ENCODE measurements at regions not wholly inside any gene's neighbourhood (a gene's known extent, or its start where the extent isn't known, plus 50 kb on each side); places are given as distances from the start of the nearest gene placed in this dataset.

GRCh38 chr10:8133146-8133545 lies 78.7 kb downstream of the GATA3 start:
- DNase-seq (ENCODE audit: low spot score): no peak
- TF ChIP-seq JUND (IDR thresholded peaks at IDR 0.05) (no peak), ZBTB33 (IDR thresholded peaks at IDR 0.05) (no peak), EGR1 (IDR thresholded peaks at IDR 0.05; ENCODE audit: low read depth in 2 of 2) (no peak), GABPA (IDR thresholded peaks at IDR 0.05 in 1 of 2, conservative IDR thresholded peaks at IDR 0.05 in 1 of 2) (no peak), NR2F2 (IDR thresholded peaks at IDR 0.05) (no peak), RAD21 (IDR thresholded peaks at IDR 0.05) (no peak), FOXA2 (IDR thresholded peaks at IDR 0.05) (no peak)
- Histone ChIP-seq H3K4me1 (ENCODE audit: control insufficient read depth in 4 of 4, insufficient read depth in 4 of 4, low read length in 3 of 4) (no peaks in the 10 kb centered on the region), H3K9ac (ENCODE audit: low read depth in 1 of 2, low read length in 2 of 2) (no peak overlapping the region), H3K9me3 (ENCODE audit: control insufficient read depth in 4 of 4, low read length in 3 of 4) (peaks cover 0 to 2% (median 0%) of the 10 kb centered on the region in 4 donors), H3K27ac (ENCODE audit: low read depth in 1 of 2, low read length in 2 of 2) (no peak overlapping the region), H3K4me3 (ENCODE audit: low read depth in 1 of 3, low read length in 3 of 3) (no peak overlapping the region), H3K27me3 (ENCODE audit: control insufficient read depth in 4 of 4, insufficient read depth in 4 of 4, low read length in 3 of 4) (peaks cover 0 to 5% (median 0%) of the 10 kb centered on the region in 4 donors), H3K36me3 (ENCODE audit: control insufficient read depth in 4 of 4, insufficient read depth in 3 of 4, low read depth in 1 of 4, low read length in 3 of 4) (no peaks in the 10 kb centered on the region)
- 71% methylated on average over 8 of the region's 8 CpGs for WGBS

GRCh38 chr10:8136736-8137135 lies 82.2 kb downstream of the GATA3 start:
- no peak for TF ChIP-seq TAF1 (conservative IDR thresholded peaks at IDR 0.05)
- no peak for TF ChIP-seq GABPA (IDR thresholded peaks at IDR 0.05 in 1 of 2, conservative IDR thresholded peaks at IDR 0.05 in 1 of 2)
- TF ChIP-seq SP1 (IDR thresholded peaks at IDR 0.05): no peak
- TF ChIP-seq NR2F2 (IDR thresholded peaks at IDR 0.05): no peak
- TF ChIP-seq, protein P1, sequence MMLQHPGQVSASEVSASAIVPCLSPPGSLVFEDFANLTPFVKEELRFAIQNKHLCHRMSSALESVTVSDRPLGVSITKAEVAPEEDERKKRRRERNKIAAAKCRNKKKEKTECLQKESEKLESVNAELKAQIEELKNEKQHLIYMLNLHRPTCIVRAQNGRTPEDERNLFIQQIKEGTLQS (IDR thresholded peaks at IDR 0.05): no peak
- TF ChIP-seq REST (IDR thresholded peaks at IDR 0.05): no peak
- no peak for TF ChIP-seq JUND (IDR thresholded peaks at IDR 0.05)
- TF ChIP-seq, protein P2, sequence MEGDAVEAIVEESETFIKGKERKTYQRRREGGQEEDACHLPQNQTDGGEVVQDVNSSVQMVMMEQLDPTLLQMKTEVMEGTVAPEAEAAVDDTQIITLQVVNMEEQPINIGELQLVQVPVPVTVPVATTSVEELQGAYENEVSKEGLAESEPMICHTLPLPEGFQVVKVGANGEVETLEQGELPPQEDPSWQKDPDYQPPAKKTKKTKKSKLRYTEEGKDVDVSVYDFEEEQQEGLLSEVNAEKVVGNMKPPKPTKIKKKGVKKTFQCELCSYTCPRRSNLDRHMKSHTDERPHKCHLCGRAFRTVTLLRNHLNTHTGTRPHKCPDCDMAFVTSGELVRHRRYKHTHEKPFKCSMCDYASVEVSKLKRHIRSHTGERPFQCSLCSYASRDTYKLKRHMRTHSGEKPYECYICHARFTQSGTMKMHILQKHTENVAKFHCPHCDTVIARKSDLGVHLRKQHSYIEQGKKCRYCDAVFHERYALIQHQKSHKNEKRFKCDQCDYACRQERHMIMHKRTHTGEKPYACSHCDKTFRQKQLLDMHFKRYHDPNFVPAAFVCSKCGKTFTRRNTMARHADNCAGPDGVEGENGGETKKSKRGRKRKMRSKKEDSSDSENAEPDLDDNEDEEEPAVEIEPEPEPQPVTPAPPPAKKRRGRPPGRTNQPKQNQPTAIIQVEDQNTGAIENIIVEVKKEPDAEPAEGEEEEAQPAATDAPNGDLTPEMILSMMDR (IDR thresholded peaks at IDR 0.05; ENCODE audit: low read depth, low read length, missing input control): no peak
- TF ChIP-seq FOXA2 (IDR thresholded peaks at IDR 0.05): no peak
- no peak for TF ChIP-seq FOXA1 (IDR thresholded peaks at IDR 0.05)
- TF ChIP-seq RXRA (IDR thresholded peaks at IDR 0.05): no peak
- no peak for TF ChIP-seq YY1 (IDR thresholded peaks at IDR 0.05)
- Histone ChIP-seq H3K4me3 (ENCODE audit: low read depth in 1 of 3, low read length in 3 of 3) (no peak overlapping the region), H3K27ac (ENCODE audit: low read depth in 1 of 2, low read length in 2 of 2) (no peak overlapping the region), H3K4me1 (ENCODE audit: control insufficient read depth in 4 of 4, insufficient read depth in 4 of 4, low read length in 3 of 4) (no peaks in the 10 kb centered on the region), H3K9ac (ENCODE audit: low read depth in 1 of 2, low read length in 2 of 2) (no peak overlapping the region), H3K36me3 (ENCODE audit: control insufficient read depth in 4 of 4, insufficient read depth in 3 of 4, low read depth in 1 of 4, low read length in 3 of 4) (no peaks in the 10 kb centered on the region), H3K27me3 (ENCODE audit: control insufficient read depth in 4 of 4, insufficient read depth in 4 of 4, low read length in 3 of 4) (peaks cover 0 to 5% (median 0%) of the 10 kb centered on the region in 4 donors), H3K9me3 (ENCODE audit: control insufficient read depth in 4 of 4, low read length in 3 of 4) (peaks cover 0 to 2% (median 0%) of the 10 kb centered on the region in 4 donors)
- WGBS: 66% methylated on average over 2 of the region's 2 CpGs
- DNase-seq (ENCODE audit: low spot score): no peak
